ENCODE measurements at regions not wholly inside any gene's neighbourhood (a gene's known extent, or its start where the extent isn't known, plus 50 kb on each side); places are given as distances from the start of the nearest gene placed in this dataset.

GRCh38 chr6:44002067-44002592 lies 125.1 kb downstream of the MRPL14 start:
- TF ChIP-seq POLR2AphosphoS5 (IDR thresholded peaks at IDR 0.05; ENCODE audit: low read depth, low read length) (no peak), TAF1 (IDR thresholded peaks at IDR 0.05; ENCODE audit: borderline replicate concordance, insufficient read depth, low read length) (no peak), SIN3A (IDR thresholded peaks at IDR 0.05; ENCODE audit: borderline replicate concordance, insufficient read depth, low read length) (no peak)

Measured in PFSK-1 (cell line).